NCI-H1436 treated with DMSO at 0.1 percent for 48 hours (cell line): ENCODE measurements at regions not wholly inside any gene's neighbourhood (a gene's known extent, or its start where the extent isn't known, plus 50 kb on each side); places are given as distances from the start of the nearest gene placed in this dataset.
"Not testable (repeated sequence)": the region's sequence is repeated elsewhere in the genome, so short reads cannot be mapped to it uniquely, and the experiment has no call there.

Experiments used
- DNase-seq: peaks from one replicate; lab custom pipeline; 2025; lab: John Stamatoyannopoulos, UW

- DNase-seq: no peak
These were observed 207.1 kb upstream of the PCDH18 start for GRCh38 chr4:137739391-137739790.

GRCh38 chr4:137738375-137738990 lies 206.2 kb upstream of the PCDH18 start:
- no peak for DNase-seq

- no peak for DNase-seq
These were observed 203.3 kb upstream of the PCDH18 start for GRCh38 chr4:137735561-137736104.

- not testable (repeated sequence) for DNase-seq
These were observed 201.2 kb upstream of the PCDH18 start for GRCh38 chr4:137733174-137734141.

- DNase-seq: no peak
These were observed 190.6 kb upstream of the PCDH18 start for GRCh38 chr4:137722910-137723309.

GRCh38 chr4:137711502-137711901 lies 179.2 kb upstream of the PCDH18 start:
- DNase-seq: no peak

- DNase-seq: no peak
These were observed 175.3 kb upstream of the PCDH18 start for GRCh38 chr4:137707626-137708025.

- DNase-seq: no peak
These were observed 174.9 kb upstream of the PCDH18 start for GRCh38 chr4:137707102-137707620.

GRCh38 chr4:137705171-137705783 lies 173.0 kb upstream of the PCDH18 start:
- no peak for DNase-seq

- no peak for DNase-seq
These were observed 170.9 kb upstream of the PCDH18 start for GRCh38 chr4:137703195-137703594.

- DNase-seq: no peak
These were observed 170.2 kb upstream of the PCDH18 start for GRCh38 chr4:137702512-137702911.

GRCh38 chr4:137701401-137701800 lies 169.1 kb upstream of the PCDH18 start:
- DNase-seq: no peak

- no peak for DNase-seq
These were observed 168.5 kb upstream of the PCDH18 start for GRCh38 chr4:137700751-137701150.

GRCh38 chr4:137700072-137700471 lies 167.8 kb upstream of the PCDH18 start:
- DNase-seq: no peak

- DNase-seq: no peak
These were observed 161.8 kb upstream of the PCDH18 start for GRCh38 chr4:137694138-137694537.

- no peak for DNase-seq
These were observed 161.3 kb upstream of the PCDH18 start for GRCh38 chr4:137693641-137694040.

- no peak for DNase-seq
These were observed 159.9 kb upstream of the PCDH18 start for GRCh38 chr4:137692205-137692604.

- no peak for DNase-seq
These were observed 156.4 kb upstream of the PCDH18 start for GRCh38 chr4:137688651-137689050.

GRCh38 chr4:137685357-137685756 lies 153.1 kb upstream of the PCDH18 start:
- DNase-seq: no peak

- DNase-seq: no peak
These were observed 148.8 kb upstream of the PCDH18 start for GRCh38 chr4:137681081-137681480.

- DNase-seq: no peak
These were observed 146.5 kb upstream of the PCDH18 start for GRCh38 chr4:137678796-137679195.

- no peak for DNase-seq
These were observed 145.6 kb upstream of the PCDH18 start for GRCh38 chr4:137677863-137678262.
